Eye (tissue), 1 donor: ENCODE measurements at regions not wholly inside any gene's neighbourhood (a gene's known extent, or its start where the extent isn't known, plus 50 kb on each side); places are given as distances from the start of the nearest gene placed in this dataset.

ENCODE experiments used
- DNase-seq: peaks from one replicate; pipeline ENCODE4 v3.0.0-alpha.2; 2015

DNA sequence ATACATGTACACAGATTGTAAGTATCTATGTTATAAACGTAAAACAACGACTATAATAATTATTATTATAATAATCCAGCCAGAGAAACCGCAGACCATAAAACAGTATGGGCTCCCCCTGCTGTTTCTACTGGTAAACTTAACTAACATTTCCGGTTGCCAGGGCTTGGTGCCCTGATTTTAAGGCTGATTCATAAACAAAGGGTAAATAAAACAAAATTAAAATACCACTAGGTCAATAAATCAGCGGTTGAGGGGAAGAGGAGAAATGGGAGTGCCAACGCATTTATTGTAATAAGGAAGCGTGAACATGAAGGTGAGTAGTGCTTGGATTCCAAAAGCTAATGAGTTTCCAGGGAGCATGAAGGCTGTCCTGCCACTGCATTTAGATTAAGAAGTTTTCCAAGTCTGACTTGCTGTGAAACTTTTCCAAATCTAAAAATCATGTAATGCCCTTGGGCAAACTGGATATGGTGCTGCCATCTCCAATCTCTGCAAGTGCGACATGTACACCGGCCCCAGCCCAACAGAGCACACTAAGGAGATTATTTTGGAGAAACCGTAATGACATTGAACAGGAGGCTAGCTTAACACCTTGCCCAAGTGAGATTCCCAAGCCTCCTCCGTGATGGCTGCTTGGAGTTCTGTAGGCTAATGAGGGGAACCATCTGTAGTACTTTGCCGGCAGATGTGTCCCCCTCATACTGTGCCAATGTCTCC, 50.7 kb upstream of the HNRNPA3 start:
- peak; percentile 32 for DNase-seq
